A549 (cell line): ENCODE measurements at regions not wholly inside any gene's neighbourhood (a gene's known extent, or its start where the extent isn't known, plus 50 kb on each side); places are given as distances from the start of the nearest gene placed in this dataset.
A peak's percentile ranks its signal among the peaks of the same experiment; 100 is the strongest.

ENCODE experiments used
- ATAC-seq, 2 experiments: fragments of 200-7000 bp in 1 of 2; fragments of >200 bp in 1 of 2; cut with Nextera tagmentation in 1 of 2; cut with Tn5 transposase in 1 of 2; 3 replicates each; pipeline versions ENCODE4 v1.8.0 to v1.9.1; 2018 to 2020; ENCODE audit warnings: mild to moderate bottlenecking in 1 of 2, moderate library complexity in 1 of 2
- CTCF ChIA-PET: fragments of 300-600 bp; sonication (Branson Sonifier 250); formaldehyde crosslinking; extraction: SDS; loops from one replicate; lab custom pipeline; 2021; ENCODE audit warnings: antibody characterized with exemption, inconsistent platforms; lab: Yijun Ruan, JAX
- POLR2A ChIA-PET: fragments of 350-600 bp; formaldehyde crosslinking; extraction: SDS; loops from one replicate; lab custom pipeline; 2021; ENCODE audit warnings: antibody characterized with exemption, inconsistent platforms; lab: Yijun Ruan, JAX
- DNase-seq, 2 experiments: peaks; one replicate each; pipeline versions ENCODE4 v3.0.0 to v3.0.0-alpha.2; 2011 to 2016; ENCODE audit warnings: low read depth in 1 of 2, low spot score in 1 of 2
- FAIRE-seq: peaks from 2 replicates; lab custom pipeline; 2011; peaks lifted over from hg19 to GRCh38; lab: Jason Lieb, UNC
- H3K27ac ChIP-seq, 2 experiments: fragments of >200 bp; sonication (Bioruptor Twin); formaldehyde crosslinking; 3 replicates each; pipeline ENCODE4 v1.5.1; 2016 to 2017
- H3K4me1 ChIP-seq: fragments of >200 bp; sonication (Bioruptor Twin); formaldehyde crosslinking; 3 replicates; pipeline ENCODE4 v1.6.1; 2016
- H3K4me2 ChIP-seq: fragments of >200 bp; sonication (Bioruptor Twin); formaldehyde crosslinking; 3 replicates; pipeline ENCODE4 v1.6.1; 2016
- H3K4me3 ChIP-seq: fragments of >200 bp; sonication (Bioruptor Twin); formaldehyde crosslinking; 3 replicates; pipeline ENCODE4 v1.5.1; 2016
- H3K9me3 ChIP-seq: fragments of >200 bp; sonication (Bioruptor Twin); formaldehyde crosslinking; 3 replicates; pipeline ENCODE4 v1.6.1; 2016
- ATOH8 ChIP-seq: fragments of 250-450 bp; sonication (Bioruptor Pico); IDR thresholded peaks from 2 replicates; pipeline ENCODE4 v1.5.0; 2020; ENCODE audit warnings: low read depth, mild to moderate bottlenecking, moderate library complexity
- CBX2 ChIP-seq: fragments of 200-600 bp; sonication (generic); IDR thresholded peaks from 2 replicates; pipeline ENCODE4 v1.6.1; 2016; ENCODE audit warnings: low read depth, mild to moderate bottlenecking, borderline replicate concordance
- CBX8 ChIP-seq: fragments of 200-600 bp; sonication (generic); IDR thresholded peaks from 2 replicates; pipeline ENCODE4 v1.6.1; 2016
- CEBPB ChIP-seq, 2 experiments: fragments of >200 bp in 1 of 2; sonication (Bioruptor Twin) in 1 of 2; formaldehyde crosslinking in 1 of 2; IDR thresholded peaks; 2 replicates each; pipeline ENCODE4 v1.6.1; 2012 to 2016
- CHD4 ChIP-seq: fragments of 200-600 bp; sonication (generic); IDR thresholded peaks from 2 replicates; pipeline ENCODE4 v1.6.1; 2016; ENCODE audit warnings: antibody characterized with exemption, mild to moderate bottlenecking, borderline replicate concordance
- CTCF ChIP-seq: fragments of >200 bp; sonication (Bioruptor Twin); formaldehyde crosslinking; IDR thresholded peaks from 3 replicates; pipeline ENCODE4 v1.5.1; 2016
- E2F6 ChIP-seq: IDR thresholded peaks from 2 replicates; pipeline ENCODE4 v1.6.1; 2012; ENCODE audit warnings: low read depth, borderline replicate concordance
- EHF ChIP-seq: fragments of 250-450 bp; sonication (Bioruptor Pico); IDR thresholded peaks from 2 replicates; pipeline ENCODE4 v1.5.0; 2020; ENCODE audit warnings: mild to moderate bottlenecking
- EP300 ChIP-seq, 2 experiments: fragments of >200 bp; sonication (Bioruptor Twin); formaldehyde crosslinking; IDR thresholded peaks; 2 replicates in 1 of 2; 3 replicates in 1 of 2; pipeline ENCODE4 v1.6.1; 2016 to 2017
- FOSB ChIP-seq: fragments of 250-450 bp; sonication (Bioruptor Pico); IDR thresholded peaks from 2 replicates; pipeline ENCODE4 v1.5.0; 2020; ENCODE audit warnings: mild to moderate bottlenecking, moderate library complexity
- HDAC2 ChIP-seq: fragments of 200-600 bp; sonication (generic); IDR thresholded peaks from 2 replicates; pipeline ENCODE4 v1.6.1; 2016
- HMGXB4 ChIP-seq: fragments of 250-450 bp; sonication (Bioruptor Pico); IDR thresholded peaks from 2 replicates; pipeline ENCODE4 v1.5.0; 2021; ENCODE audit warnings: mild to moderate bottlenecking, moderate library complexity, borderline replicate concordance
- HOXB13 ChIP-seq: fragments of 250-450 bp; sonication (Bioruptor Pico); IDR thresholded peaks from 2 replicates; pipeline ENCODE4 v1.5.0; 2020; ENCODE audit warnings: low read depth, mild to moderate bottlenecking, moderate library complexity
- HOXB5 ChIP-seq: fragments of 250-450 bp; sonication (Bioruptor Pico); IDR thresholded peaks from 2 replicates; pipeline ENCODE4 v1.5.0; 2020; ENCODE audit warnings: mild to moderate bottlenecking, moderate library complexity
- JUNB ChIP-seq: fragments of >200 bp; sonication (Bioruptor Twin); formaldehyde crosslinking; IDR thresholded peaks from 2 replicates; pipeline ENCODE4 v1.6.1; 2016
- KDM1A ChIP-seq: fragments of 200-600 bp; sonication (generic); IDR thresholded peaks from 2 replicates; pipeline ENCODE4 v1.6.1; 2016; ENCODE audit warnings: low read depth, mild to moderate bottlenecking
- MAFK ChIP-seq: fragments of 450-650 bp; IDR thresholded peaks from 2 replicates; pipeline ENCODE4 v1.6.1; 2014; ENCODE audit not compliant: partially characterized antibody
- MYC ChIP-seq: IDR thresholded peaks from 2 replicates; pipeline ENCODE4 v1.6.1; 2012; ENCODE audit warnings: mild to moderate bottlenecking, inconsistent platforms, low read length, improper control_type of control experiment, borderline replicate concordance
- NFE2L2 ChIP-seq: fragments of 150-350 bp; conservative IDR thresholded peaks from 2 replicates; pipeline ENCODE4 v1.6.1; 2014; ENCODE audit warnings: low read length
- NPAS2 ChIP-seq: fragments of 250-450 bp; sonication (Bioruptor Pico); IDR thresholded peaks from 2 replicates; pipeline ENCODE4 v1.8.0; 2022; ENCODE audit warnings: mild to moderate bottlenecking, moderate library complexity, borderline replicate concordance
- RARB ChIP-seq: fragments of 250-450 bp; sonication (Bioruptor Pico); IDR thresholded peaks from 2 replicates; pipeline ENCODE4 v1.8.0; 2021; ENCODE audit warnings: mild to moderate bottlenecking, moderate library complexity
- RCOR1 ChIP-seq: fragments of 150-350 bp; IDR thresholded peaks from 2 replicates; pipeline ENCODE4 v1.6.1; 2014; ENCODE audit warnings: antibody characterized with exemption, low read length, low read depth
- RFX5 ChIP-seq: fragments of 450-650 bp; IDR thresholded peaks from 2 replicates; pipeline ENCODE4 v1.7.1; 2014; ENCODE audit warnings: antibody characterized with exemption, mild to moderate bottlenecking, moderate library complexity
- RNF2 ChIP-seq: fragments of 200-600 bp; sonication (generic); IDR thresholded peaks from 2 replicates; pipeline ENCODE4 v1.6.1; 2016; ENCODE audit warnings: low read depth, mild to moderate bottlenecking, antibody characterized with exemption, moderate library complexity, borderline replicate concordance
- SMC3 ChIP-seq: fragments of >200 bp; sonication (Bioruptor Twin); formaldehyde crosslinking; IDR thresholded peaks from 3 replicates; pipeline ENCODE4 v1.6.1; 2018; ENCODE audit warnings: inconsistent platforms
- TFCP2L1 ChIP-seq: fragments of 250-450 bp; sonication (Bioruptor Pico); IDR thresholded peaks from 2 replicates; pipeline ENCODE4 v1.5.0; 2021; ENCODE audit warnings: mild to moderate bottlenecking
- ZC3H11A ChIP-seq: fragments of 450-650 bp; IDR thresholded peaks from 2 replicates; pipeline ENCODE4 v1.6.1; 2014; ENCODE audit warnings: antibody characterized with exemption, mild to moderate bottlenecking
- ZFP36 ChIP-seq: fragments of 450-650 bp; IDR thresholded peaks from 2 replicates; pipeline ENCODE4 v1.6.1; 2014; ENCODE audit warnings: borderline replicate concordance; ENCODE audit not compliant: partially characterized antibody
- ZSCAN20 ChIP-seq: fragments of 250-450 bp; sonication (Bioruptor Pico); IDR thresholded peaks from 2 replicates; pipeline ENCODE4 v1.8.0; 2022; ENCODE audit warnings: mild to moderate bottlenecking, moderate library complexity
- WGBS: methylation state at CpG from one replicate; pipeline ENCODE4 v1.1.6; 2017; ENCODE audit errors: missing lambda C conversion rate; 5-methylcytosine and 5-hydroxymethylcytosine counted together
- TF ChIP-seq, protein P1 (sequence below): IDR thresholded peaks from 2 replicates; pipeline ENCODE4 v1.6.1; 2012
- TF ChIP-seq, protein P2 (sequence below): fragments of 450-650 bp; IDR thresholded peaks from 2 replicates; pipeline ENCODE4 v1.6.1; 2014; ENCODE audit warnings: antibody characterized with exemption
- TF ChIP-seq, protein P3 (sequence below): fragments of >200 bp; sonication (Bioruptor Twin); formaldehyde crosslinking; IDR thresholded peaks from 3 replicates; pipeline ENCODE4 v1.6.1; 2016

- H3K4me2 ChIP-seq: peak overlapping the region; percentile 93
- peak overlapping the region; percentile 86 to 98 for H3K27ac ChIP-seq
- POLR2A ChIA-PET: interaction anchor here (0.6 kb wide), 2 partner anchors 8 to 21 kb away, joined by 3 read pairs; no protein-coding TSS in a partner anchor
- 12% methylated on average over 18 of the region's 18 CpGs for WGBS
- H3K4me1 ChIP-seq: peaks cover 27% of the 10 kb centered on the region
- H3K9me3 ChIP-seq: no peaks in the 10 kb centered on the region
- FAIRE-seq: no peak
- peak; percentile 97 to 98 for ATAC-seq
- peak overlapping the region; percentile 57 for H3K4me3 ChIP-seq
- DNase-seq: peak; percentile 96 to 99
- CTCF ChIA-PET: interaction anchor here (0.6 kb wide), 3 partner anchors 36 to 206 kb away, joined by 3 read pairs; no protein-coding TSS in a partner anchor
- TF ChIP-seq ZC3H11A (no peak), JUNB (no peak), HDAC2 (no peak), TFCP2L1 (CRISPR knock-in tag) (peak; percentile 94), RFX5 (peak; percentile 55), ATOH8 (peak; percentile 69; the same call in 1 of the 2 replicates), CBX8 (no peak), EHF (CRISPR knock-in tag) (no peak), HMGXB4 (CRISPR knock-in tag) (peak; percentile 85; the same call in 1 of the 2 replicates), MAFK (no peak), RARB (CRISPR knock-in tag) (0 out of 2 replicates have a peak, but pooled peaks have one; percentile 66), HOXB13 (CRISPR knock-in tag) (peak; percentile 78; the same call in 1 of the 2 replicates), CTCF (no peak), NFE2L2 (no peak), ZSCAN20 (CRISPR knock-in tag) (no peak), EP300 (IDR thresholded peaks at IDR 0.05) (no peak), CEBPB (IDR thresholded peaks at IDR 0.05) (peak in 1 of 2 experiments; percentile 54; a peak in 1 of 4 replicates), RNF2 (no peak), KDM1A (no peak), CHD4 (no peak), FOSB (CRISPR knock-in tag) (peak; percentile 84), ZFP36 (no peak), E2F6 (no peak), NPAS2 (CRISPR knock-in tag) (no peak), SMC3 (no peak; the same call in 2 of the 3 replicates), HOXB5 (CRISPR knock-in tag) (peak; percentile 83), RCOR1 (no peak), MYC (peak; percentile 86; the same call in 1 of the 2 replicates), CBX2 (no peak)
- TF ChIP-seq, protein P1, sequence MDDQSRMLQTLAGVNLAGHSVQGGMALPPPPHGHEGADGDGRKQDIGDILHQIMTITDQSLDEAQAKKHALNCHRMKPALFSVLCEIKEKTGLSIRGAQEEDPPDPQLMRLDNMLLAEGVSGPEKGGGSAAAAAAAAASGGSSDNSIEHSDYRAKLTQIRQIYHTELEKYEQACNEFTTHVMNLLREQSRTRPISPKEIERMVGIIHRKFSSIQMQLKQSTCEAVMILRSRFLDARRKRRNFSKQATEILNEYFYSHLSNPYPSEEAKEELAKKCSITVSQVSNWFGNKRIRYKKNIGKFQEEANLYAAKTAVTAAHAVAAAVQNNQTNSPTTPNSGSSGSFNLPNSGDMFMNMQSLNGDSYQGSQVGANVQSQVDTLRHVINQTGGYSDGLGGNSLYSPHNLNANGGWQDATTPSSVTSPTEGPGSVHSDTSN: peak; percentile 81
- TF ChIP-seq, protein P2, sequence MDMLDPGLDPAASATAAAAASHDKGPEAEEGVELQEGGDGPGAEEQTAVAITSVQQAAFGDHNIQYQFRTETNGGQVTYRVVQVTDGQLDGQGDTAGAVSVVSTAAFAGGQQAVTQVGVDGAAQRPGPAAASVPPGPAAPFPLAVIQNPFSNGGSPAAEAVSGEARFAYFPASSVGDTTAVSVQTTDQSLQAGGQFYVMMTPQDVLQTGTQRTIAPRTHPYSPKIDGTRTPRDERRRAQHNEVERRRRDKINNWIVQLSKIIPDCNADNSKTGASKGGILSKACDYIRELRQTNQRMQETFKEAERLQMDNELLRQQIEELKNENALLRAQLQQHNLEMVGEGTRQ: no peak
- TF ChIP-seq, protein P3, sequence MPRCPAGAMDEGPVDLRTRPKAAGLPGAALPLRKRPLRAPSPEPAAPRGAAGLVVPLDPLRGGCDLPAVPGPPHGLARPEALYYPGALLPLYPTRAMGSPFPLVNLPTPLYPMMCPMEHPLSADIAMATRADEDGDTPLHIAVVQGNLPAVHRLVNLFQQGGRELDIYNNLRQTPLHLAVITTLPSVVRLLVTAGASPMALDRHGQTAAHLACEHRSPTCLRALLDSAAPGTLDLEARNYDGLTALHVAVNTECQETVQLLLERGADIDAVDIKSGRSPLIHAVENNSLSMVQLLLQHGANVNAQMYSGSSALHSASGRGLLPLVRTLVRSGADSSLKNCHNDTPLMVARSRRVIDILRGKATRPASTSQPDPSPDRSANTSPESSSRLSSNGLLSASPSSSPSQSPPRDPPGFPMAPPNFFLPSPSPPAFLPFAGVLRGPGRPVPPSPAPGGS: peak; percentile 94
Measured at GRCh38 chr17:47066841-47067682, 88.0 kb upstream of the RPRML start.
